ENCODE measurements at regions not wholly inside any gene's neighbourhood (a gene's known extent, or its start where the extent isn't known, plus 50 kb on each side); places are given as distances from the start of the nearest gene placed in this dataset.

- no peak for DNase-seq
- H3K36me3 ChIP-seq: no peaks in the 10 kb centered on the region
- TF ChIP-seq EP300 (IDR thresholded peaks at IDR 0.05; ENCODE audit: low read depth) (no peak), POLR2A (IDR thresholded peaks at IDR 0.05) (no peak), CTCF (IDR thresholded peaks at IDR 0.05) (no peak), POLR2AphosphoS5 (IDR thresholded peaks at IDR 0.05) (no peak)
- in situ Hi-C loops (cut with MboI; ENCODE audit: low pct_ligation_motif_present in 1 of 4, low pct_unique_long_range_greater_than_20kb in 1 of 4, low sequenced_read_pairs in 3 of 4): no loop called here
- no peaks in the 10 kb centered on the region for H3K27me3 ChIP-seq
- no peak overlapping the region for H3K27ac ChIP-seq
- no peaks in the 10 kb centered on the region for H3K4me1 ChIP-seq
- H3K9me3 ChIP-seq: no peaks in the 10 kb centered on the region
- WGBS, 2 donors (ENCODE audit: low coverage in 1 of 2): 92 to 100% methylated on average over 1 to 3 of the region's 3 CpGs
- no peak overlapping the region for H3K4me3 ChIP-seq
- intact Hi-C loops (cut with DNase I; ENCODE audit: low total_unique reads): no loop called here
Measured at GRCh38 chr7:41255113-41255512, 447.8 kb downstream of the INHBA start.

- TF ChIP-seq POLR2A (IDR thresholded peaks at IDR 0.05) (no peak), CTCF (IDR thresholded peaks at IDR 0.05) (no peak), POLR2AphosphoS5 (IDR thresholded peaks at IDR 0.05) (no peak), EP300 (IDR thresholded peaks at IDR 0.05; ENCODE audit: low read depth) (no peak)
- H3K4me1 ChIP-seq: no peaks in the 10 kb centered on the region
- H3K9me3 ChIP-seq: no peaks in the 10 kb centered on the region
- H3K36me3 ChIP-seq: no peaks in the 10 kb centered on the region
- in situ Hi-C loops (cut with MboI; ENCODE audit: low pct_ligation_motif_present in 1 of 4, low pct_unique_long_range_greater_than_20kb in 1 of 4, low sequenced_read_pairs in 3 of 4): no loop called here
- intact Hi-C loops (cut with DNase I; ENCODE audit: low total_unique reads): no loop called here
- H3K4me3 ChIP-seq: no peak overlapping the region
- H3K27me3 ChIP-seq: no peaks in the 10 kb centered on the region
- WGBS, 2 donors (ENCODE audit: low coverage in 1 of 2): 83 to 89% methylated on average over 3 to 6 of the region's 6 CpGs
- H3K27ac ChIP-seq: no peak overlapping the region
- no peak for DNase-seq
Measured at GRCh38 chr7:41252957-41253356, 449.9 kb downstream of the INHBA start.

GRCh38 chr7:41252551-41252950 lies 450.3 kb downstream of the INHBA start:
- H3K4me3 ChIP-seq: no peak overlapping the region
- intact Hi-C loops (cut with DNase I; ENCODE audit: low total_unique reads) (no loop called here), in situ Hi-C loops (cut with MboI; ENCODE audit: low pct_ligation_motif_present in 1 of 4, low pct_unique_long_range_greater_than_20kb in 1 of 4, low sequenced_read_pairs in 3 of 4) (no loop called here)
- TF ChIP-seq EP300 (IDR thresholded peaks at IDR 0.05; ENCODE audit: low read depth): no peak
- TF ChIP-seq POLR2A (IDR thresholded peaks at IDR 0.05): no peak
- TF ChIP-seq POLR2AphosphoS5 (IDR thresholded peaks at IDR 0.05): no peak
- TF ChIP-seq CTCF (IDR thresholded peaks at IDR 0.05): no peak
- H3K9me3 ChIP-seq: no peaks in the 10 kb centered on the region
- no peak overlapping the region for H3K27ac ChIP-seq
- no peak for DNase-seq
- H3K4me1 ChIP-seq: no peaks in the 10 kb centered on the region
- WGBS, 2 donors (ENCODE audit: low coverage in 1 of 2): 38 to 51% methylated on average over 1 of the region's 1 CpG
- no peaks in the 10 kb centered on the region for H3K36me3 ChIP-seq
- H3K27me3 ChIP-seq: no peaks in the 10 kb centered on the region

GRCh38 chr7:41247143-41247865 lies 455.6 kb downstream of the INHBA start:
- Histone ChIP-seq H3K4me1 (no peaks in the 10 kb centered on the region), H3K27ac (no peak overlapping the region), H3K27me3 (no peaks in the 10 kb centered on the region), H3K4me3 (no peak overlapping the region), H3K36me3 (no peaks in the 10 kb centered on the region), H3K9me3 (no peaks in the 10 kb centered on the region)
- no peak for TF ChIP-seq CTCF (IDR thresholded peaks at IDR 0.05)
- TF ChIP-seq POLR2AphosphoS5 (IDR thresholded peaks at IDR 0.05): no peak
- TF ChIP-seq POLR2A (IDR thresholded peaks at IDR 0.05): no peak
- no peak for TF ChIP-seq EP300 (IDR thresholded peaks at IDR 0.05; ENCODE audit: low read depth)
- intact Hi-C loops (cut with DNase I; ENCODE audit: low total_unique reads) (no loop called here), in situ Hi-C loops (cut with MboI; ENCODE audit: low pct_ligation_motif_present in 1 of 4, low pct_unique_long_range_greater_than_20kb in 1 of 4, low sequenced_read_pairs in 3 of 4) (no loop called here)
- no peak for DNase-seq
- 87 to 96% methylated on average over 5 of the region's 5 CpGs for WGBS, 2 donors (ENCODE audit: low coverage in 1 of 2)
